Endodermal cell (in vitro differentiated cells): ENCODE measurements at regions not wholly inside any gene's neighbourhood (a gene's known extent, or its start where the extent isn't known, plus 50 kb on each side); places are given as distances from the start of the nearest gene placed in this dataset.

Experiments used
- DNase-seq: peaks from one replicate; pipeline ENCODE4 v3.0.0-alpha.2; 2017
- H3K27ac ChIP-seq: 2 replicates; pipeline ENCODE4 v1.5.1; 2013; ENCODE audit warnings: mild to moderate bottlenecking, low read depth, low read length, moderate library complexity
- H3K27me3 ChIP-seq: 2 replicates; pipeline ENCODE4 v1.6.1; 2013; ENCODE audit warnings: mild to moderate bottlenecking, low read length, moderate library complexity; ENCODE audit not compliant: insufficient read depth, control insufficient read depth, poor library complexity, severe bottlenecking
- H3K36me3 ChIP-seq: 2 replicates; pipeline ENCODE4 v1.7.0; 2013; ENCODE audit warnings: mild to moderate bottlenecking, low read length, moderate library complexity; ENCODE audit not compliant: control insufficient read depth, insufficient read depth
- H3K4me1 ChIP-seq: one replicate; pipeline ENCODE4 v1.7.0; 2013; ENCODE audit warnings: low read length; ENCODE audit not compliant: control insufficient read depth, insufficient read depth
- H3K4me3 ChIP-seq: 2 replicates; pipeline ENCODE4 v1.5.1; 2013; ENCODE audit warnings: mild to moderate bottlenecking, low read length, moderate library complexity
- H3K9ac ChIP-seq: 2 replicates; pipeline ENCODE4 v1.6.1; 2013; ENCODE audit warnings: mild to moderate bottlenecking, low read length, moderate library complexity; ENCODE audit not compliant: poor library complexity, severe bottlenecking; ENCODE audit errors: extremely low read depth
- H3K9me3 ChIP-seq: 2 replicates; pipeline ENCODE4 v1.6.1; 2013; ENCODE audit warnings: mild to moderate bottlenecking, low read length, moderate library complexity; ENCODE audit not compliant: control insufficient read depth
- H3K27ac Mint-ChIP-seq: 2 replicates; pipeline ENCODE4 v1.8.0; 2020; ENCODE audit warnings: mixed read lengths
- H3K27me3 Mint-ChIP-seq: 2 replicates; pipeline ENCODE4 v1.8.0; 2021; ENCODE audit warnings: mild to moderate bottlenecking, mixed read lengths; ENCODE audit not compliant: insufficient read depth
- H3K36me3 Mint-ChIP-seq: 2 replicates; pipeline ENCODE4 v1.8.0; 2020; ENCODE audit warnings: low read depth, mixed read lengths
- H3K4me1 Mint-ChIP-seq: 2 replicates; pipeline ENCODE4 v1.8.0; 2020; ENCODE audit warnings: mixed read lengths
- H3K4me3 Mint-ChIP-seq: 2 replicates; pipeline ENCODE4 v1.8.0; 2020; ENCODE audit warnings: mild to moderate bottlenecking, moderate library complexity, mixed read lengths
- H3K9me3 Mint-ChIP-seq: 2 replicates; pipeline ENCODE4 v1.8.0; 2020; ENCODE audit warnings: mild to moderate bottlenecking, mixed read lengths
- CTCF ChIP-seq: fragments of 200-600 bp; sonication (generic); conservative IDR thresholded peaks from 2 replicates; pipeline ENCODE4 v1.5.0; 2021; ENCODE audit warnings: antibody characterized with exemption, mild to moderate bottlenecking
- WGBS, 2 experiments: methylation state at CpG; one replicate each; pipeline versions ENCODE4 v1.1.5 to v1.1.7; 2013; ENCODE audit warnings: missing lambda C conversion rate in 2 of 2, mixed read lengths in 1 of 2; ENCODE audit not compliant: insufficient coverage in 1 of 2, insufficient read length in 1 of 2; 5-methylcytosine and 5-hydroxymethylcytosine counted together

- H3K27ac Mint-ChIP-seq: no peak overlapping the region
- WGBS, 2 experiments: 83 to 92% methylated on average over 2 to 3 of the region's 3 CpGs
Observed at GRCh38 chr5:15124461-15124860, 252.9 kb upstream of the ANKH start.

GRCh38 chr5:15117688-15118087, 246.1 kb upstream of the ANKH start:
- Histone ChIP-seq H3K9me3 (no peaks in the 10 kb centered on the region), H3K4me1 (no peaks in the 10 kb centered on the region), H3K9ac (no peak overlapping the region), H3K36me3 (no peaks in the 10 kb centered on the region), H3K27me3 (no peaks in the 10 kb centered on the region), H3K4me3 (no peak overlapping the region), H3K27ac (no peak overlapping the region)
- WGBS, 2 experiments: 89 to 100% methylated on average over 1 to 5 of the region's 5 CpGs
- Mint-ChIP-seq H3K4me3 (no peak overlapping the region), H3K27me3 (no peaks in the 10 kb centered on the region), H3K9me3 (peaks cover 9% of the 10 kb centered on the region), H3K36me3 (peaks cover 2% of the 10 kb centered on the region), H3K4me1 (no peaks in the 10 kb centered on the region), H3K27ac (no peak overlapping the region)
- no peak for DNase-seq
- no peak for TF ChIP-seq CTCF

More at GRCh38 chr5:15124461-15124860, 252.9 kb upstream of the ANKH start:
- Mint-ChIP-seq H3K36me3 (peaks cover 2% of the 10 kb centered on the region), H3K9me3 (peaks cover 9% of the 10 kb centered on the region), H3K27me3 (no peaks in the 10 kb centered on the region), H3K4me1 (no peaks in the 10 kb centered on the region), H3K4me3 (no peak overlapping the region)
- no peak for TF ChIP-seq CTCF
- H3K9me3 ChIP-seq: no peaks in the 10 kb centered on the region
- H3K27me3 ChIP-seq: no peaks in the 10 kb centered on the region
- no peak overlapping the region for H3K9ac ChIP-seq
- no peaks in the 10 kb centered on the region for H3K36me3 ChIP-seq
- no peak overlapping the region for H3K4me3 ChIP-seq
- H3K4me1 ChIP-seq: no peaks in the 10 kb centered on the region
- DNase-seq: no peak
- H3K27ac ChIP-seq: no peak overlapping the region

- H3K9me3 ChIP-seq: no peaks in the 10 kb centered on the region
- 76 to 85% methylated on average over 4 to 5 of the region's 5 CpGs for WGBS, 2 experiments
- Mint-ChIP-seq H3K4me3 (no peak overlapping the region), H3K9me3 (peaks cover 8% of the 10 kb centered on the region), H3K36me3 (peaks cover 2% of the 10 kb centered on the region), H3K27me3 (no peaks in the 10 kb centered on the region), H3K4me1 (no peaks in the 10 kb centered on the region), H3K27ac (no peak overlapping the region)
- H3K9ac ChIP-seq: no peak overlapping the region
- H3K27me3 ChIP-seq: no peaks in the 10 kb centered on the region
- H3K4me3 ChIP-seq: no peak overlapping the region
- TF ChIP-seq CTCF: no peak
- H3K4me1 ChIP-seq: no peaks in the 10 kb centered on the region
- no peak for DNase-seq
- no peaks in the 10 kb centered on the region for H3K36me3 ChIP-seq
- H3K27ac ChIP-seq: no peak overlapping the region
Observed at GRCh38 chr5:15116996-15117395, 245.4 kb upstream of the ANKH start.
